HCT116 (cell line): ENCODE measurements at regions not wholly inside any gene's neighbourhood (a gene's known extent, or its start where the extent isn't known, plus 50 kb on each side); places are given as distances from the start of the nearest gene placed in this dataset.

Experiments
- ATAC-seq: fragments of 200-7000 bp; cut with Tn5 transposase; 2 replicates; pipeline ENCODE4 v1.9.1; 2020; ENCODE audit warnings: mild to moderate bottlenecking, moderate library complexity
- BruUV-seq: library from RNA; stranded (reverse); fragments of 400-500 nt; replicated peaks from 2 replicates; lab custom pipeline; 2021; lab: Mats Ljungman, UMichigan
- CTCF ChIA-PET: fragments of 300-600 bp; sonication (Branson Sonifier 250); formaldehyde crosslinking; loops from one replicate; lab custom pipeline; 2021; ENCODE audit warnings: antibody characterized with exemption; lab: Charles Lee
- POLR2A ChIA-PET: fragments of 300-600, 350-600 bp; sonication (Branson Sonifier 250); formaldehyde crosslinking; loops from one replicate; lab custom pipeline; 2021; ENCODE audit warnings: antibody characterized with exemption; lab: Charles Lee
- RAD21 ChIA-PET, 2 experiments: fragments of 300-600 bp; sonication (Branson Sonifier 250); formaldehyde crosslinking; loops; one replicate each; lab custom pipeline; 2023; ENCODE audit warnings: low total read pairs in 2 of 2; ENCODE audit not compliant: uncharacterized antibody in 2 of 2, unreplicated experiment in 2 of 2, low non-redundant PET in 1 of 2; lab: Charles Lee
- DNase-seq: peaks from one replicate; pipeline ENCODE4 v3.0.0-alpha.2; 2010; ENCODE audit warnings: low read depth, low spot score
- H2AFZ ChIP-seq: fragments of 200-600 bp; shearing (Covaris generic), sonication (generic); 2 replicates; pipeline ENCODE4 v1.6.1; 2017; ENCODE audit warnings: low read depth, mixed run types, mixed read lengths, antibody characterized with exemption, low read length; ENCODE audit not compliant: poor library complexity, severe bottlenecking
- H3K27ac ChIP-seq: 2 replicates; pipeline ENCODE4 v1.5.1; 2012; ENCODE audit warnings: low read depth, low read length
- H3K27me3 ChIP-seq: fragments of 200-600 bp; sonication (generic); 2 replicates; pipeline ENCODE4 v1.6.1; 2016; ENCODE audit warnings: mixed run types, low read length, mixed read lengths; ENCODE audit not compliant: insufficient read depth
- H3K36me3 ChIP-seq, 2 experiments: fragments of 200-500 bp in 1 of 2; fragments of 200-600 bp in 1 of 2; sonication (Bioruptor generic) in 1 of 2; sonication (generic) in 1 of 2; 2 replicates each; pipeline versions ENCODE4 v1.5.1 to v1.6.1; 2014 to 2016; ENCODE audit warnings: low read length in 2 of 2, inconsistent platforms in 1 of 2, mixed read lengths in 1 of 2, mixed run types in 1 of 2; ENCODE audit not compliant: insufficient read depth in 2 of 2, control insufficient read depth in 1 of 2
- H3K4me1 ChIP-seq, 2 experiments: fragments of 200-600 bp in 1 of 2; sonication (generic) in 1 of 2; 2 replicates each; pipeline versions ENCODE4 v1.5.1 to v1.6.1; 2012 to 2017; ENCODE audit warnings: low read length in 2 of 2, inconsistent platforms in 1 of 2, mild to moderate bottlenecking in 1 of 2, mixed read lengths in 1 of 2, mixed run types in 1 of 2, moderate library complexity in 1 of 2; ENCODE audit not compliant: insufficient read depth in 2 of 2, control insufficient read depth in 1 of 2
- H3K4me2 ChIP-seq: fragments of 200-600 bp; sonication (generic); 2 replicates; pipeline ENCODE4 v1.6.1; 2017; ENCODE audit warnings: mixed run types, low read length, mixed read lengths
- H3K4me3 ChIP-seq, 2 experiments: fragments of 200-600 bp in 1 of 2; sonication (generic) in 1 of 2; replicated peaks in 1 of 2; 2 replicates each; pipeline ENCODE4 v1.5.1; 2011 to 2016; ENCODE audit warnings: low read length in 2 of 2, control low read depth in 1 of 2, low read depth in 1 of 2, mild to moderate bottlenecking in 1 of 2, mixed read lengths in 1 of 2, mixed run types in 1 of 2
- H3K79me2 ChIP-seq: fragments of 200-600 bp; sonication (generic); 2 replicates; pipeline ENCODE4 v1.6.1; 2017; ENCODE audit warnings: mild to moderate bottlenecking, mixed run types, low read length, moderate library complexity, mixed read lengths; ENCODE audit not compliant: insufficient read depth
- H3K9ac ChIP-seq: fragments of 200-600 bp; sonication (generic); 2 replicates; pipeline ENCODE4 v1.6.1; 2016; ENCODE audit warnings: low read length, mixed read lengths
- H3K9me2 ChIP-seq: fragments of 200-600 bp; sonication (generic), shearing (Covaris generic); 2 replicates; pipeline ENCODE4 v1.6.1; 2017; ENCODE audit warnings: mixed run types, mild to moderate bottlenecking, moderate library complexity; ENCODE audit not compliant: insufficient read depth
- H3K9me3 ChIP-seq, 2 experiments: fragments of 200-500 bp in 1 of 2; fragments of 200-600 bp in 1 of 2; sonication (Bioruptor generic) in 1 of 2; sonication (generic) in 1 of 2; 2 replicates each; pipeline ENCODE4 v1.6.1; 2014 to 2017; ENCODE audit warnings: low read length in 2 of 2, mixed read lengths in 2 of 2, inconsistent platforms in 1 of 2, low read depth in 1 of 2, mild to moderate bottlenecking in 1 of 2, mixed run types in 1 of 2, moderate library complexity in 1 of 2; ENCODE audit not compliant: control insufficient read depth in 1 of 2, insufficient read depth in 1 of 2
- H4K20me1 ChIP-seq: fragments of 200-600 bp; sonication (generic), shearing (Covaris generic); 2 replicates; pipeline ENCODE4 v1.6.1; 2017; ENCODE audit warnings: mixed run types, mild to moderate bottlenecking, moderate library complexity; ENCODE audit not compliant: insufficient read depth
- ATF3 ChIP-seq: IDR thresholded peaks from 2 replicates; pipeline ENCODE4 v1.6.1; 2012
- CBX3 ChIP-seq: IDR thresholded peaks from 2 replicates; pipeline ENCODE4 v1.6.1; 2012; ENCODE audit warnings: low read depth
- CEBPB ChIP-seq: IDR thresholded peaks from 2 replicates; pipeline ENCODE4 v1.6.1; 2012; ENCODE audit warnings: low read depth
- CTCF ChIP-seq, 3 experiments: fragments of 200-600 bp in 1 of 3; sonication (generic) in 1 of 3; IDR thresholded peaks in 2 of 3; conservative IDR thresholded peaks in 1 of 3; 2 replicates each; pipeline ENCODE4 v1.5.1; 2012 to 2017; ENCODE audit warnings: low read depth in 2 of 3, low read length in 2 of 3, antibody characterized with exemption in 1 of 3, borderline replicate concordance in 1 of 3, control low read depth in 1 of 3, mild to moderate bottlenecking in 1 of 3, mixed read lengths in 1 of 3, mixed run types in 1 of 3, moderate library complexity in 1 of 3; ENCODE audit not compliant: insufficient read depth in 1 of 3
- ELF1 ChIP-seq: IDR thresholded peaks from 2 replicates; pipeline ENCODE4 v1.6.1; 2012; ENCODE audit warnings: low read depth, borderline replicate concordance
- EZH2phosphoT487 ChIP-seq: fragments of 200-600 bp; IDR thresholded peaks from 2 replicates; pipeline ENCODE4 v1.6.1; 2018; ENCODE audit warnings: antibody characterized with exemption, borderline replicate concordance
- MAX ChIP-seq: IDR thresholded peaks from 2 replicates; pipeline ENCODE4 v1.6.1; 2012
- RAD21 ChIP-seq: IDR thresholded peaks from 2 replicates; pipeline ENCODE4 v1.6.1; 2012; ENCODE audit warnings: low read depth, mild to moderate bottlenecking
- REST ChIP-seq: IDR thresholded peaks from 2 replicates; pipeline ENCODE4 v1.6.1; 2012; ENCODE audit warnings: low read depth
- TCF7L2 ChIP-seq: IDR thresholded peaks from 2 replicates; pipeline ENCODE4 v1.7.0; 2011; ENCODE audit warnings: borderline replicate concordance, inconsistent platforms; ENCODE audit not compliant: insufficient read depth, insufficient read length; ENCODE audit errors: extremely low read depth
- intact Hi-C: fragments of 100-400 bp; cut with micrococcal nuclease; formaldehyde crosslinking; loops from 2 replicates; pipeline ENCODE4 v1.10.0; 2022

GRCh38 chr3:109707617-109708016 is 370.3 kb upstream of the DPPA4 start:
- intact Hi-C loops: no loop called here
- no TSS peak for BruUV-seq
- Histone ChIP-seq H3K9me2 (no peaks in the 10 kb centered on the region), H3K9ac (no peak overlapping the region), H3K27me3 (no peaks in the 10 kb centered on the region), H4K20me1 (no peaks in the 10 kb centered on the region), H3K9me3 (no peaks in the 10 kb centered on the region), H3K4me2 (no peak overlapping the region), H3K79me2 (no peaks in the 10 kb centered on the region)
- POLR2A ChIA-PET: no interaction called here
- CTCF ChIA-PET: no interaction called here
- no peak for TF ChIP-seq CTCF (IDR thresholded peaks at IDR 0.05 in 2 of 3, conservative IDR thresholded peaks at IDR 0.05 in 1 of 3; ENCODE audit: borderline replicate concordance in 1 of 3, insufficient read depth in 1 of 3, low read depth in 2 of 3, low read length in 2 of 3)
- TF ChIP-seq, all 23 proteins: peak for 0
- Histone ChIP-seq H3K36me3 (no peaks in the 10 kb centered on the region), H3K4me1 (peaks cover 4 to 6% of the 10 kb centered on the region in 2 experiments; a peak in 2 of 4 replicates), H3K4me3 (no peak overlapping the region), H3K27ac (no peak overlapping the region), H2AFZ (peak overlapping the region; percentile 47)
- RAD21 ChIA-PET: no interaction called here
- ATAC-seq (no peak), DNase-seq (no peak)

GRCh38 chr3:109713288-109713687 is 375.9 kb upstream of the DPPA4 start:
- Histone ChIP-seq H3K9me2 (no peaks in the 10 kb centered on the region), H3K9me3 (no peaks in the 10 kb centered on the region), H3K79me2 (no peaks in the 10 kb centered on the region), H4K20me1 (no peaks in the 10 kb centered on the region), H3K36me3 (no peaks in the 10 kb centered on the region), H3K4me1 (no peaks in the 10 kb centered on the region), H3K27me3 (no peaks in the 10 kb centered on the region), H3K27ac (no peak overlapping the region), H3K9ac (no peak overlapping the region), H2AFZ (no peak overlapping the region), H3K4me3 (no peak overlapping the region), H3K4me2 (no peak overlapping the region)
- ChIA-PET RAD21 (no interaction called here), POLR2A (no interaction called here), CTCF (no interaction called here)
- no peak for ATAC-seq
- TF ChIP-seq ELF1 (no peak), RAD21 (no peak), CBX3 (no peak), EZH2phosphoT487 (no peak), ATF3 (no peak), TCF7L2 (no peak), CEBPB (no peak), MAX (no peak), REST (no peak), CTCF (IDR thresholded peaks at IDR 0.05 in 2 of 3, conservative IDR thresholded peaks at IDR 0.05 in 1 of 3; ENCODE audit: borderline replicate concordance in 1 of 3, insufficient read depth in 1 of 3, low read depth in 2 of 3, low read length in 2 of 3) (no peak)
- BruUV-seq: no TSS peak
- intact Hi-C loops: no loop called here
- no peak for DNase-seq
